GM06990 (cell line): ENCODE measurements at regions not wholly inside any gene's neighbourhood (a gene's known extent, or its start where the extent isn't known, plus 50 kb on each side); places are given as distances from the start of the nearest gene placed in this dataset.

Experiments used
- DNase-seq: peaks from one replicate; pipeline ENCODE4 v3.0.0-alpha.2; 2011; ENCODE audit not compliant: insufficient read length; ENCODE audit errors: extremely low read depth
- H3K27me3 ChIP-seq: replicated peaks from 2 replicates; pipeline ENCODE4 v1.6.0; 2011; ENCODE audit warnings: low read length; ENCODE audit not compliant: control insufficient read depth, insufficient read depth
- H3K36me3 ChIP-seq: 2 replicates; pipeline ENCODE4 v1.5.1; 2011; ENCODE audit warnings: low read length; ENCODE audit not compliant: control insufficient read depth, insufficient read depth
- H3K4me3 ChIP-seq: replicated peaks from 2 replicates; pipeline ENCODE4 v1.5.1; 2011; ENCODE audit warnings: low read depth, mild to moderate bottlenecking, control low read depth, low read length
- TF ChIP-seq, protein P1 (sequence below): IDR thresholded peaks from 2 replicates; pipeline ENCODE4 v1.5.1; 2011; ENCODE audit warnings: low read length, control low read depth, mild to moderate bottlenecking, inconsistent platforms; ENCODE audit not compliant: insufficient read depth, poor library complexity, severe bottlenecking

- TF ChIP-seq, protein P1, sequence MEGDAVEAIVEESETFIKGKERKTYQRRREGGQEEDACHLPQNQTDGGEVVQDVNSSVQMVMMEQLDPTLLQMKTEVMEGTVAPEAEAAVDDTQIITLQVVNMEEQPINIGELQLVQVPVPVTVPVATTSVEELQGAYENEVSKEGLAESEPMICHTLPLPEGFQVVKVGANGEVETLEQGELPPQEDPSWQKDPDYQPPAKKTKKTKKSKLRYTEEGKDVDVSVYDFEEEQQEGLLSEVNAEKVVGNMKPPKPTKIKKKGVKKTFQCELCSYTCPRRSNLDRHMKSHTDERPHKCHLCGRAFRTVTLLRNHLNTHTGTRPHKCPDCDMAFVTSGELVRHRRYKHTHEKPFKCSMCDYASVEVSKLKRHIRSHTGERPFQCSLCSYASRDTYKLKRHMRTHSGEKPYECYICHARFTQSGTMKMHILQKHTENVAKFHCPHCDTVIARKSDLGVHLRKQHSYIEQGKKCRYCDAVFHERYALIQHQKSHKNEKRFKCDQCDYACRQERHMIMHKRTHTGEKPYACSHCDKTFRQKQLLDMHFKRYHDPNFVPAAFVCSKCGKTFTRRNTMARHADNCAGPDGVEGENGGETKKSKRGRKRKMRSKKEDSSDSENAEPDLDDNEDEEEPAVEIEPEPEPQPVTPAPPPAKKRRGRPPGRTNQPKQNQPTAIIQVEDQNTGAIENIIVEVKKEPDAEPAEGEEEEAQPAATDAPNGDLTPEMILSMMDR = no peak
- H3K27me3 ChIP-seq = no peaks in the 10 kb centered on the region
- no peak for DNase-seq
- H3K36me3 ChIP-seq = no peaks in the 10 kb centered on the region
- H3K4me3 ChIP-seq = no peak overlapping the region
Measured at GRCh38 chr20:52078289-52078688, 113.3 kb downstream of the ZFP64 start.

DNA sequence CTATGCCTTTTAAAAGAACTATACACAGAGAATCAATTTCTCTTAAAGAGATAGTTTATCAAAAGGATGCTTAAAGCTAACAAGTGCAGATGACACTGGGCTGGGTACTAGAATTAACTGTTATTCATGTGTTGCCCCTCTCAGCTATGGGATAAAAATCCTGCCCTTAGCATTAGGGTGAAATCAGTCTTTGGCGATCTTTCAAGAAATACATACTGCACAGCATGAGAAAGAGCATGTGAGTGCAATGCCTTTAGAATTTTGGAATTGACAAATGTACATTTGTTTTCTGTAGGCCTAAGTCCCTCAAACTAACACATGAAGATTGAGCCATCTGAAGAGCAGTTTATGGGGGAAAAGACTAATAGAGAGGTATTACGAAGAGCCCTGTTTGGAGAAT, 115.4 kb downstream of the ZFP64 start:
- TF ChIP-seq, protein P1 = no peak
- H3K4me3 ChIP-seq = no peak overlapping the region
- H3K27me3 ChIP-seq = no peaks in the 10 kb centered on the region
- no peaks in the 10 kb centered on the region for H3K36me3 ChIP-seq
- DNase-seq = no peak

DNA sequence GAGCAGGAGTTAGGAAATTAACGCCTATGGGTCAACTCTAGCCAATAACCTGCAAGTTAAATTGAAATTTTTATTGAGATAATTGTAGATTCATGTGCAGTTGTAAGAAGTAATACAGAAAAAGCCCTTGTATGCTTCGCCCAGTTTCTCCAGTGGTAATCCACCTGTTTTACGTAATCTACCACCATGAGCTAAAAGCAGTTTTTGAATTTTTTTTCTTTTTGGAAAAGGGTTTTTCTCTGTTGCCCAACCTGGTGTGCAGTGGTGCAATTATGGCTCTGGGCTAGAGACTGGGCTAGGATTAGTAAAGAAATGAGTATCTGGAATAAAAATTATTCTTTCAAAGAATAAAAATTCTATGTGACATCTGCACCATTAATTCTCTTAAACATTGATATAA, 116.2 kb downstream of the ZFP64 start:
- TF ChIP-seq, protein P1 = no peak
- H3K4me3 ChIP-seq = no peak overlapping the region
- H3K27me3 ChIP-seq = no peaks in the 10 kb centered on the region
- H3K36me3 ChIP-seq = no peaks in the 10 kb centered on the region
- no peak for DNase-seq

DNA sequence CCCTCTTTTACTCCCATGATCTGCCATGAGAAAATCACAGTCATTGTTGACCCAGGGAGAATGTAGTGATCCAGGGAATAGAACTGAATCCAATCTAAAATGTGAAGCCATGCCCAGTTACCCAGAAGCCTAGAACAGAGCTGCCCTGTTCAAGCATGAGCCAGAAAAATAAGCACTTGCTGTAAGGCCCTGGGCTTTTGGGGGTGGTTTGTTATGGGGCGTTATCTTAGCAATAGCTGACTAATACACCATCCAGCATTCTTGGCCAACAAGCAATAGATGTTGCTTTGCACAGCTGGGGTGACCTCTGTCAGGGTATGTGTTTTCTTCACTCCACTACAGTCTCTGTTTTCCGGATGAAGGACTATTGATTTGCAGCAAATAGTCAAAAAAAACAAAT, 120.4 kb downstream of the ZFP64 start:
- DNase-seq = no peak
- TF ChIP-seq, protein P1 = no peak
- Histone ChIP-seq H3K4me3 (no peak overlapping the region), H3K27me3 (no peaks in the 10 kb centered on the region), H3K36me3 (no peaks in the 10 kb centered on the region)

DNA sequence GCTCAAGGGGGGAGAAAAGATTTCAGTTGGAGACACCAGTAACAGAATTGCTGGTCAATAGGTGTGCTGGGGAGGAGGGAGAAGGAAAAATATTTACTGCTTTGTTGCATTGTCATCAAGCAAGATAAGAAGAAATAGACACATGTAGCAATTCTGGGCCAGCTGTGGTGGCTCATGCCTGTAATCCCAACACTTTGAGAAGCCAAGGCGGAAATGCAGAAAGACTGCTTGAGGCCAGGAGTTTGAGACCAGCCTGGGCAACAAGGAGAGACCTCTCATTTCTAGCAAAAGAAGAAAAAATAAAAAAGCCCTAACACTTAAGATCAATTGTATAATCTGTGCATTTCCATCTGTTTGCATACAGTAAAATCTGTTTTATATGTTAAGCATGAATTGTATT, 126.6 kb downstream of the ZFP64 start:
- TF ChIP-seq, protein P1 = no peak
- Histone ChIP-seq H3K27me3 (no peaks in the 10 kb centered on the region), H3K4me3 (no peak overlapping the region), H3K36me3 (no peaks in the 10 kb centered on the region)
- no peak for DNase-seq

- Histone ChIP-seq H3K4me3 (no peak overlapping the region), H3K36me3 (no peaks in the 10 kb centered on the region), H3K27me3 (no peaks in the 10 kb centered on the region)
- TF ChIP-seq, protein P1 = no peak
- no peak for DNase-seq
Measured at GRCh38 chr20:52062452-52063209, 128.9 kb downstream of the ZFP64 start.
